Testis (tissue), 2 donors: ENCODE measurements at regions not wholly inside any gene's neighbourhood (a gene's known extent, or its start where the extent isn't known, plus 50 kb on each side); places are given as distances from the start of the nearest gene placed in this dataset.

Experiments
- DNase-seq: peaks from one replicate; pipeline ENCODE4 v3.0.0-alpha.2; 2019
- H3K27ac ChIP-seq, 2 donors: fragments of 200-600 bp; sonication (generic); one replicate each; pipeline ENCODE4 v1.5.1; 2019
- H3K27me3 ChIP-seq: fragments of 200-600 bp; sonication (generic); one replicate; pipeline ENCODE4 v1.5.1; 2019
- H3K36me3 ChIP-seq: fragments of 200-600 bp; sonication (generic); one replicate; pipeline ENCODE4 v1.5.1; 2017; ENCODE audit warnings: low read depth; ENCODE audit errors: missing control alignments
- H3K4me1 ChIP-seq: fragments of 200-600 bp; sonication (generic); one replicate; pipeline ENCODE4 v1.5.1; 2019
- H3K4me3 ChIP-seq, 2 donors: fragments of 200-600 bp; sonication (generic); one replicate each; pipeline ENCODE4 v1.5.1; 2017 to 2019
- H3K9me3 ChIP-seq: fragments of 200-600 bp; sonication (generic); one replicate; pipeline ENCODE4 v1.5.1; 2017
- CTCF ChIP-seq, 3 experiments: fragments of 450-650 bp in 2 of 3; fragments of 200-600 bp in 1 of 3; sonication (generic) in 1 of 3; IDR thresholded peaks; one replicate each; pipeline ENCODE4 v1.5.1; 2016 to 2019; ENCODE audit warnings: antibody characterized with exemption in 3 of 3, mild to moderate bottlenecking in 2 of 3, moderate library complexity in 1 of 3
- POLR2A ChIP-seq: fragments of 450-650 bp; IDR thresholded peaks from one replicate; pipeline ENCODE4 v1.6.1; 2017; ENCODE audit warnings: antibody characterized with exemption, mild to moderate bottlenecking, moderate library complexity
- WGBS, 2 donors: methylation state at CpG; one replicate each; pipeline ENCODE4 v1.1.5; 2018; 5-methylcytosine and 5-hydroxymethylcytosine counted together
- intact Hi-C: fragments of 100-400 bp; cut with DNase I; formaldehyde crosslinking; loops from one replicate; pipeline ENCODE4 v1.15.1; 2023; ENCODE audit warnings: low total_unique reads

GRCh38 chr3:146747051-146747450 is 141.9 kb upstream of the PLSCR5 start:
- no peak overlapping the region for H3K27ac ChIP-seq
- no peaks in the 10 kb centered on the region for H3K4me1 ChIP-seq
- H3K9me3 ChIP-seq, result no peaks in the 10 kb centered on the region
- no peak for DNase-seq
- H3K4me3 ChIP-seq, result no peak overlapping the region
- H3K36me3 ChIP-seq, result no peaks in the 10 kb centered on the region
- no peak for TF ChIP-seq CTCF (IDR thresholded peaks at IDR 0.05)
- no peak for TF ChIP-seq POLR2A
- intact Hi-C loops, result no loop called here
- no peaks in the 10 kb centered on the region for H3K27me3 ChIP-seq

DNA sequence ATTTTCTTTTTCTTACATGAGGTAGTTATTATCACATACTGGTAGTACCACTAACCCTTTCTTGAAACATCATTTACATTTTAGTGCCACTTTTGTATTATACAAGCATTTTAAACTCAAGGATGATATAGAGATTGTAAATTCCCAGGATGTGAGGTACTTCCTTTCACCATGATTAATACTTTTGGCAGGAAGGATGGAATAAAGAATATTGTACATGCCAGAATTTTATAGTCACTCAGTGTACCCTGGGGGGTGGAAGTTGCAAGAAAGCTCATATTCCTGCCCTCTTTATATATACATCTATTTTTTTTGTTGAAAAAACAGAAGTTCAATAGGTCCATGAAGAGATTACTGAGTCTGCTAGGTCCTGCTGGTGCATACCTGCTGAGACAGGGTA is 141.0 kb upstream of the PLSCR5 start:
- DNase-seq, result no peak

GRCh38 chr3:146739203-146739671 is 134.1 kb upstream of the PLSCR5 start:
- intact Hi-C loops, result no loop called here
- TF ChIP-seq POLR2A (no peak), CTCF (IDR thresholded peaks at IDR 0.05) (no peak)
- H3K9me3 ChIP-seq, result no peaks in the 10 kb centered on the region
- DNase-seq, result no peak
- H3K4me1 ChIP-seq, result no peaks in the 10 kb centered on the region
- H3K27ac ChIP-seq, result no peak overlapping the region
- H3K36me3 ChIP-seq, result no peaks in the 10 kb centered on the region
- H3K27me3 ChIP-seq, result no peaks in the 10 kb centered on the region
- H3K4me3 ChIP-seq, result no peak overlapping the region
- 81 to 91% methylated on average over 6 of the region's 6 CpGs for WGBS, 2 donors

More for the DNA sequence above, 141.0 kb upstream of the PLSCR5 start:
- Histone ChIP-seq H3K27me3 (no peaks in the 10 kb centered on the region), H3K4me1 (no peaks in the 10 kb centered on the region), H3K4me3 (no peak overlapping the region), H3K36me3 (no peaks in the 10 kb centered on the region), H3K9me3 (no peaks in the 10 kb centered on the region), H3K27ac (no peak overlapping the region)
- TF ChIP-seq CTCF (IDR thresholded peaks at IDR 0.05), result no peak
- no peak for TF ChIP-seq POLR2A
- intact Hi-C loops, result no loop called here

DNA sequence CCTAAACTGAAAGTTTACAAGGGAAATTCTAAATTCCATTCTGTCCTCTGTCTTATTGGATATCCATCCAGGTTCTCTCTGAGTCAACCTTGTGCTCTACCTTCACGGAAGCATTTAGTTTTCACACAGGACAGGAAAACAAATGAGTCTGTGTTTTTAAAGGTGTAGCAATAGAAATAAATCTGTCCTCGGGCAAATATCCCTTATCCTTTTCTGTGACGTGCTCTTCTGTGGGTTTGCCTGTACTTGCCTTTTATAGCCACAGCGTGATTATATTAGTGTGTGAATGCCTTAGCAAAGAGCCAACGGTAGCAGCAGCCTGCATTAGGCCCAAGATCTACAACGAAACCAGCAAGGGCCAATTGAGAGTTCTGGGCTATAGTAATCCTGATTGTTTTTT is 127.2 kb upstream of the PLSCR5 start:
- H3K27ac ChIP-seq, result no peak overlapping the region
- H3K36me3 ChIP-seq, result no peaks in the 10 kb centered on the region
- intact Hi-C loops, result no loop called here
- H3K4me1 ChIP-seq, result no peaks in the 10 kb centered on the region
- H3K27me3 ChIP-seq, result no peaks in the 10 kb centered on the region
- H3K4me3 ChIP-seq, result no peak overlapping the region
- no peak for DNase-seq
- WGBS, 2 donors, result 82 to 83% methylated on average over 6 of the region's 6 CpGs
- H3K9me3 ChIP-seq, result no peaks in the 10 kb centered on the region
- TF ChIP-seq POLR2A (no peak), CTCF (IDR thresholded peaks at IDR 0.05) (no peak)

DNA sequence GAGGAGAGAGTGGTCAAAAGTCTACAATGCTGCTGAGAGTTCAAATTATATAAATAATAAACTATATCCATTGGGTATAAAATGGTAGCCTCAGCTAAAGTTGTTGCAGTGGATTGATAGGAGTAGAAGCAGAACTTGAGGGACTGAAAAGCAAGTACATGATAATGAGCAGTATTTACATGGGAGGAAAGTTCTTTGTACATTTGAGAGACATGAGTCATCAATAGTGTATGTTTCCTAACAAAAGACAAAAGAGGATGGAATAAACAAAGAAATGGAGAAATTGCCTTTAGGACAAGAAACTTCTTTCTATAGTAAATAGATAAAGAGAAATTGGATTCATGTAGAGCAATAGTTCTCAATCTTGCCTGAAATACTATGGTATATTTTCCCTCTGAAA is 110.0 kb upstream of the PLSCR5 start:
- H3K4me3 ChIP-seq, result no peak overlapping the region
- H3K4me1 ChIP-seq, result no peaks in the 10 kb centered on the region
- intact Hi-C loops, result no loop called here
- no peaks in the 10 kb centered on the region for H3K36me3 ChIP-seq
- H3K9me3 ChIP-seq, result no peaks in the 10 kb centered on the region
- H3K27ac ChIP-seq, result no peak overlapping the region
- H3K27me3 ChIP-seq, result no peaks in the 10 kb centered on the region
- no peak for DNase-seq
- TF ChIP-seq CTCF (IDR thresholded peaks at IDR 0.05) (no peak), POLR2A (no peak)
